Right lobe of liver (tissue), 4 donors: ENCODE measurements at regions not wholly inside any gene's neighbourhood (a gene's known extent, or its start where the extent isn't known, plus 50 kb on each side); places are given as distances from the start of the nearest gene placed in this dataset.

Experiments
- POLR2A ChIP-seq: fragments of 450-650 bp; IDR thresholded peaks from one replicate; pipeline ENCODE4 v1.6.1; 2017; ENCODE audit warnings: antibody characterized with exemption, mild to moderate bottlenecking
- TF ChIP-seq, protein P1 (sequence below), 4 donors: fragments of 200-600 bp in 3 of 4; fragments of 450-650 bp in 1 of 4; IDR thresholded peaks; one replicate each; pipeline versions ENCODE4 v1.5.1 to v1.8.0; 2016 to 2022; ENCODE audit warnings: antibody characterized with exemption in 4 of 4, mild to moderate bottlenecking in 2 of 4
- donor health status: DM: no; HTN: no; CAD: no.
- donor health status: DM: no; HTN: no; CAD: no.
- donor health status: DM: no; HTN: yes; CAD: no.

DNA sequence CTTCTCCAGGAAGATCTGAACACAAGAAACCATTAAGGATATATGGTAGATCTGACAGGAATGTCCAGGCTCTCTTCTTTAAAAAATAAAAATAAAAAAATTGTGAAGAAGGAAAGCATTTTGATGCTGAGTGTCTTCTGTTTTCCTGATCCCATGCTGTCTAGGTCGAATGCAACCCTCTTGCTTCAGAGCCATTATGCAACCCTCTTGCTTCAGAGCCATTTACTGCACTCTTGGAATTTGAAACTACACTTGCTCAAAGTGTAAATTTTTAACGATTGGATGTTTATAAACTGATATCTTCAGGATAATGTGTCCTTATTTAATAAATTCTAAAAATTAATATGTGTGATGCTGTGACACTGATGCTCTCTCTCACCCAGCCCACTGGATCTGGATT is 505.1 kb downstream of the DNAH5 start:
- TF ChIP-seq, protein P1, sequence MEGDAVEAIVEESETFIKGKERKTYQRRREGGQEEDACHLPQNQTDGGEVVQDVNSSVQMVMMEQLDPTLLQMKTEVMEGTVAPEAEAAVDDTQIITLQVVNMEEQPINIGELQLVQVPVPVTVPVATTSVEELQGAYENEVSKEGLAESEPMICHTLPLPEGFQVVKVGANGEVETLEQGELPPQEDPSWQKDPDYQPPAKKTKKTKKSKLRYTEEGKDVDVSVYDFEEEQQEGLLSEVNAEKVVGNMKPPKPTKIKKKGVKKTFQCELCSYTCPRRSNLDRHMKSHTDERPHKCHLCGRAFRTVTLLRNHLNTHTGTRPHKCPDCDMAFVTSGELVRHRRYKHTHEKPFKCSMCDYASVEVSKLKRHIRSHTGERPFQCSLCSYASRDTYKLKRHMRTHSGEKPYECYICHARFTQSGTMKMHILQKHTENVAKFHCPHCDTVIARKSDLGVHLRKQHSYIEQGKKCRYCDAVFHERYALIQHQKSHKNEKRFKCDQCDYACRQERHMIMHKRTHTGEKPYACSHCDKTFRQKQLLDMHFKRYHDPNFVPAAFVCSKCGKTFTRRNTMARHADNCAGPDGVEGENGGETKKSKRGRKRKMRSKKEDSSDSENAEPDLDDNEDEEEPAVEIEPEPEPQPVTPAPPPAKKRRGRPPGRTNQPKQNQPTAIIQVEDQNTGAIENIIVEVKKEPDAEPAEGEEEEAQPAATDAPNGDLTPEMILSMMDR (IDR thresholded peaks at IDR 0.05): no peak
- TF ChIP-seq POLR2A: no peak
